Mesothelial cell of epicardium (in vitro differentiated cells): ENCODE measurements at regions not wholly inside any gene's neighbourhood (a gene's known extent, or its start where the extent isn't known, plus 50 kb on each side); places are given as distances from the start of the nearest gene placed in this dataset.

Experiments
- DNase-seq, 2 experiments: peaks; one replicate each; pipeline ENCODE4 v3.0.0; 2021; ENCODE audit warnings: low spot score in 2 of 2; ENCODE audit not compliant: unreplicated experiment in 2 of 2
- H3K27ac Mint-ChIP-seq: 2 replicates; pipeline ENCODE4 v1.8.0; 2021; ENCODE audit warnings: mixed read lengths
- H3K27me3 Mint-ChIP-seq: 2 replicates; pipeline ENCODE4 v1.8.0; 2021; ENCODE audit warnings: low read depth, mixed read lengths
- H3K36me3 Mint-ChIP-seq: 2 replicates; pipeline ENCODE4 v1.8.0; 2021; ENCODE audit warnings: mixed read lengths
- H3K4me1 Mint-ChIP-seq: 2 replicates; pipeline ENCODE4 v1.8.0; 2021; ENCODE audit warnings: mixed read lengths
- H3K4me3 Mint-ChIP-seq: 2 replicates; pipeline ENCODE4 v1.8.0; 2021; ENCODE audit warnings: mild to moderate bottlenecking, moderate library complexity, mixed read lengths
- H3K9me3 Mint-ChIP-seq: 2 replicates; pipeline ENCODE4 v1.8.0; 2021; ENCODE audit warnings: mixed read lengths
- TF ChIP-seq, protein P1 (sequence below): fragments of 200-600 bp; sonication (generic); IDR thresholded peaks from one replicate; pipeline ENCODE4 v1.5.0; 2021; ENCODE audit warnings: antibody characterized with exemption; ENCODE audit not compliant: unreplicated experiment

DNA sequence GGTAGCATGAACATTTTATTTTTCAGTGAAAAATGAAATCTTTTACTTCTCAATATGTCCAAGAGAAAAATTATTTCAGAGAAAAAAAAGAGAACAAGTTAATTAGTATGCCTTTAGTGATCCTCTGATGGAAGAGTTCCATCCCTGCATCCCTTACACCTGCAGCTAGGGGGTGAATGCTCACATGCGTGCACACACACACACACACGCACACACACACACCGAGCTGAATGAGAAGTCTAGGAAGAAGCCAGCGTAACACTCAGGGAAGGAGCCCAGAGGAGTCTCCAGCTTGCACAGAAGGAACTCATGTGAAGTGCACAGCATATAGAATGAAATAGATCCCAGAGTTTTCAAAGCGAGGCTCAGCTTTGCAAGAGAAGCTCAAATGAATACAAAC, 510.5 kb downstream of the IRS2 start:
- H3K4me1 Mint-ChIP-seq = peaks cover 10% of the 10 kb centered on the region
- no peak for DNase-seq
- peaks cover 3% of the 10 kb centered on the region for H3K9me3 Mint-ChIP-seq
- no peaks in the 10 kb centered on the region for H3K36me3 Mint-ChIP-seq
- TF ChIP-seq, protein P1, sequence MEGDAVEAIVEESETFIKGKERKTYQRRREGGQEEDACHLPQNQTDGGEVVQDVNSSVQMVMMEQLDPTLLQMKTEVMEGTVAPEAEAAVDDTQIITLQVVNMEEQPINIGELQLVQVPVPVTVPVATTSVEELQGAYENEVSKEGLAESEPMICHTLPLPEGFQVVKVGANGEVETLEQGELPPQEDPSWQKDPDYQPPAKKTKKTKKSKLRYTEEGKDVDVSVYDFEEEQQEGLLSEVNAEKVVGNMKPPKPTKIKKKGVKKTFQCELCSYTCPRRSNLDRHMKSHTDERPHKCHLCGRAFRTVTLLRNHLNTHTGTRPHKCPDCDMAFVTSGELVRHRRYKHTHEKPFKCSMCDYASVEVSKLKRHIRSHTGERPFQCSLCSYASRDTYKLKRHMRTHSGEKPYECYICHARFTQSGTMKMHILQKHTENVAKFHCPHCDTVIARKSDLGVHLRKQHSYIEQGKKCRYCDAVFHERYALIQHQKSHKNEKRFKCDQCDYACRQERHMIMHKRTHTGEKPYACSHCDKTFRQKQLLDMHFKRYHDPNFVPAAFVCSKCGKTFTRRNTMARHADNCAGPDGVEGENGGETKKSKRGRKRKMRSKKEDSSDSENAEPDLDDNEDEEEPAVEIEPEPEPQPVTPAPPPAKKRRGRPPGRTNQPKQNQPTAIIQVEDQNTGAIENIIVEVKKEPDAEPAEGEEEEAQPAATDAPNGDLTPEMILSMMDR = no peak
- H3K27me3 Mint-ChIP-seq = no peaks in the 10 kb centered on the region
- no peak overlapping the region for H3K4me3 Mint-ChIP-seq
- no peak overlapping the region for H3K27ac Mint-ChIP-seq

DNA sequence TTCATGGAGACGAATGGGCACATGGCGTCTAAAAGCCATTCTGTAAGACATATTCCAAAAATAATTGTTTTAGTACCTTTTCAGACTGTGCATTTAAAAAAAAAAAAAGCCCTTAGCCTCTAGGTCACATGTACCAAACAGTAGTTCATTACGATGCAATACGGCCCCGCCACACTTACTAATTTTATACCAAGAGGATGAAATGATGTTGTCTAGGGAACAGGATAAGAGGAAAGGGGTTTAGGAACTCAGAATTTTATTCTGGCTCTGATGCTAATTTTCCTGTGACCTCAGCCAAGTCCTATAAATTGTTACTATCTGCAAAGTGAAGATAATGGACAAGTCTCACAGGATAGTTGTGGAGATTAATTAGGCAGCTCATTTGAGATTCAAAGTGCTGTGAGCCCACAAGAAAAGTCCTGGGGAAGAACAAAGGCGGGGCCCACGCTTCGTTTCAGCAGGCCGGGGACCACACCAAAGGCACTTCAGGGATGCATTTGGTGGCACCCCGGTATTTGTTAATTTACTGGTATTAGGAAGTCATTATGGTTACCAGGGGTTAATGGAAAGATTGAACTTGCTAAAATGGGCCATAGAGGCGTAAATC, 511.1 kb downstream of the IRS2 start:
- Mint-ChIP-seq H3K27me3 (no peaks in the 10 kb centered on the region), H3K27ac (no peak overlapping the region), H3K4me1 (peaks cover 10% of the 10 kb centered on the region), H3K4me3 (no peak overlapping the region), H3K36me3 (no peaks in the 10 kb centered on the region), H3K9me3 (no peaks in the 10 kb centered on the region)
- no peak for DNase-seq
- TF ChIP-seq, protein P1 = no peak

DNA sequence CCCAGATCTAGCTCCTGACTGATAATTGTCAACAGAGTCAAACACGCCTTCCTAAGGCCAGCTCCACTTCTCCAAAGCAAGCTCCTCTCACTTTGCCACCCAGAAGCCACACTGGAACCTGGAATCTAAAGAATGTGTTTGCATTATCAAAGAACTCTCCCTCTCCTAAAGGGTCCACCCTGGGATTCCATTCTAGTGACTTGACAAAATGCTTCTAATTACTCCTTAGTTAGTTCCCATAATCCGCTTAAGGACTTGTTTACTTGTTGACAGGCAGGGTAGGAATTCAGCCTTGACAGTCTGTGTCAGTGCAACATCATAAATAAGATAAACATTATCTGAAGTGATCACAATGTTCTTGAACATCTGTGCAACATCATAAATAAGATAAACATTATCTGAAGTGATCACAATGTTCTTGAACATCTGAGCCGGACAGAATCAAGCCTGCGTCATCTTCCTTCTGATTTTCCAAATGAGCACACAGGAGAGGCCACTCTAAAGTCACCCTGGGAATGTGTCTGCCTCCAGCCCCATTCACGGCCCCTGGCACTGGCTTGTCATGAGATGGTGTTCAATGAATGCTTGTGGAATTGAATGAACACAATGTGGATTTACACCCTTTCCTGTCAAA, 512.1 kb downstream of the IRS2 start:
- Mint-ChIP-seq H3K9me3 (no peaks in the 10 kb centered on the region), H3K4me1 (peaks cover 10% of the 10 kb centered on the region), H3K27me3 (no peaks in the 10 kb centered on the region), H3K36me3 (no peaks in the 10 kb centered on the region), H3K4me3 (no peak overlapping the region), H3K27ac (peak overlapping the region; percentile 88)
- TF ChIP-seq, protein P1 = no peak
- DNase-seq = no peak

DNA sequence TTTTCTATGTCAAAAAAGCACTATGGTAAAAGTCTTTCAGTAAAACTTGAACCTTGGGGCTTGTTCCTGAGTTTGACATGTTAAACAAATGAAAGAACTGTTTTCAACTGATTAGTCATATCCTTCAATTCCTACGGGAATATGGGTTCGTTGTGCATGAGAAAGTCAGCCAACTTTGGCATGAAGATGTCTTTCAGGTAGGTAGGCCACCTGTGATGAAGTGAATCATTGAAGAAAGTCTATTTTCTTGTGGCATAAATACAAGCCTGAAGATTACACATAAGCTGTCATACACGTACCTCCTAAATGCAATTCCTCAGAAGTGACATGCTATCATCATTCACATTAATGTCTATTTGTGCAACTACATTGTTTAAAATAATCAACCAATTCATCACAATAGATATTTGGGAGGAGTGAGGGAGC, 513.0 kb downstream of the IRS2 start:
- Mint-ChIP-seq H3K36me3 (no peaks in the 10 kb centered on the region), H3K9me3 (no peaks in the 10 kb centered on the region), H3K4me3 (no peak overlapping the region), H3K27me3 (no peaks in the 10 kb centered on the region), H3K27ac (no peak overlapping the region), H3K4me1 (peaks cover 10% of the 10 kb centered on the region)
- TF ChIP-seq, protein P1 = no peak
- no peak for DNase-seq

DNA sequence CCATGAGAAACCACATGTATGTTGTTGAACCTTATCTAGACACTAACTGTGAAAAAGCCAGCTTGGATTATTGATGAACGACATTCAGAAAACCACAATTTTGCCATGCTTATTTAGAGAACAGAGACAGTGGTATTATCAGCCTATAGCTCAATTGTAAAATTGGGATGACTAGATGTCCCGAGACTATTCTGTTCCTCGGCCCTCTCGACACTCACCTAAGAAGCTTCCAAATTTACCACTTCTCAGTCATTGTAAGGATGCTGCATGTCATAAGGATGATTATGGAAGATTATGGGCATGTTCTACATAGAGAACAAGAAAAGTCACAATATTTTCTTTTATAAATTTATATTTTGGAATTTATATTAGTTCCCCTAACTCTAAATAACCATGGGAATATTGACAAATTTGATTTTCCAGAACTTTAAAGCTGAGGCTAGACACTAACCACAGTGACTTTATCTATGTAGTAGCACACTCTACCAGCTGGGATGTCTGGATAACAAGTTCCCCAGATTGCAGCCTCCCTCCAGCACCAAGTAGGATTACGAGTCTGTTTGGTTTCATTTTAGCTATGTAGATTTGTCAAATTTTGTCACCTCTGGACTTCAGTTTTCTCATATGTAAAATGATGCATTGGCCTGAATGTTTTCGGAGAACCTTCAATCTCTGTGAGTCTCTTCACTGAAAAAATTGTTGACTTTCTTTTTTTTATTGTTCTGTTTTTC, 513.6 kb downstream of the IRS2 start:
- H3K4me1 Mint-ChIP-seq = peaks cover 10% of the 10 kb centered on the region
- no peaks in the 10 kb centered on the region for H3K27me3 Mint-ChIP-seq
- no peak overlapping the region for H3K4me3 Mint-ChIP-seq
- H3K27ac Mint-ChIP-seq = no peak overlapping the region
- H3K36me3 Mint-ChIP-seq = no peaks in the 10 kb centered on the region
- TF ChIP-seq, protein P1 = no peak
- H3K9me3 Mint-ChIP-seq = no peaks in the 10 kb centered on the region
- no peak for DNase-seq
